Kidney (tissue), 13 donors: ENCODE measurements at regions not wholly inside any gene's neighbourhood (a gene's known extent, or its start where the extent isn't known, plus 50 kb on each side); places are given as distances from the start of the nearest gene placed in this dataset.

Source experiments
- DNase-seq, 5 donors: peaks; one replicate each; pipeline ENCODE4 v3.0.0-alpha.2; 2013 to 2020
- FAIRE-seq: peaks from 2 replicates; lab custom pipeline; 2012; peaks lifted over from hg19 to GRCh38; lab: Jason Lieb, UNC
- H3K27ac ChIP-seq, 2 donors: one replicate each; pipeline ENCODE4 v1.7.0; 2013; ENCODE audit warnings: low read depth in 2 of 2, low read length in 2 of 2, inconsistent platforms in 1 of 2
- H3K27me3 ChIP-seq: one replicate; pipeline ENCODE4 v1.7.1; 2013; ENCODE audit warnings: low read length, inconsistent platforms; ENCODE audit not compliant: control insufficient read depth, insufficient read depth
- H3K36me3 ChIP-seq, 3 donors: one replicate each; pipeline versions ENCODE4 v1.7.0 to v1.7.1; 2013; ENCODE audit warnings: low read length in 3 of 3, control low read depth in 1 of 3, inconsistent platforms in 1 of 3; ENCODE audit not compliant: insufficient read depth in 3 of 3, control insufficient read depth in 2 of 3
- H3K4me1 ChIP-seq, 3 donors: one replicate each; pipeline versions ENCODE4 v1.7.0 to v1.7.1; 2013; ENCODE audit warnings: low read length in 3 of 3, inconsistent platforms in 1 of 3, low read depth in 1 of 3; ENCODE audit not compliant: control insufficient read depth in 2 of 3, insufficient read depth in 2 of 3
- H3K4me3 ChIP-seq, 3 donors: one replicate each; pipeline versions ENCODE4 v1.7.0 to v1.8.1; 2013; ENCODE audit warnings: low read length in 3 of 3, control low read depth in 1 of 3, inconsistent platforms in 1 of 3
- H3K9ac ChIP-seq, 3 donors: one replicate each; pipeline versions ENCODE4 v1.7.0 to v1.7.1; 2013; ENCODE audit warnings: low read length in 3 of 3, control low read depth in 1 of 3, inconsistent platforms in 1 of 3
- H3K9me3 ChIP-seq, 3 donors: one replicate each; pipeline versions ENCODE4 v1.7.0 to v1.7.1; 2013; ENCODE audit warnings: low read length in 3 of 3, control low read depth in 1 of 3, inconsistent platforms in 1 of 3; ENCODE audit not compliant: control insufficient read depth in 2 of 3, insufficient read depth in 1 of 3
- CTCF ChIP-seq: IDR thresholded peaks from 3 replicates; pipeline ENCODE4 v1.5.1; 2012; ENCODE audit warnings: mild to moderate bottlenecking, moderate library complexity, borderline replicate concordance; ENCODE audit not compliant: insufficient read depth; ENCODE audit errors: extremely low read depth
- intact Hi-C: fragments of 100-400 bp; cut with DNase I; formaldehyde crosslinking; loops from one replicate; pipeline ENCODE4 v1.11.1; 2022
- donor health status: control.
- donor health status: control.
- donor health status: control.
- donor health status: control.
- donor health status: control.
- donor health status: DM: yes; HTN: yes; CAD: no.
- donor health status: Normal renal cell carcinoma (clear cell type).

- H3K4me1 ChIP-seq = no peaks in the 10 kb centered on the region
- no peak overlapping the region for H3K4me3 ChIP-seq
- no peak overlapping the region for H3K9ac ChIP-seq
- peaks cover 0 to 5% (median 0%) of the 10 kb centered on the region in 3 donors for H3K9me3 ChIP-seq
- H3K36me3 ChIP-seq = no peaks in the 10 kb centered on the region
- DNase-seq (peak in 2 of 5 donors; percentile 20 to 27), FAIRE-seq (no peak)
- H3K27ac ChIP-seq = no peak overlapping the region
- TF ChIP-seq CTCF = no peak
- intact Hi-C loops = no loop called here
- no peaks in the 10 kb centered on the region for H3K27me3 ChIP-seq
Observed at GRCh38 chr9:108786901-108787689, 68.7 kb downstream of the ACTL7B start.

DNA sequence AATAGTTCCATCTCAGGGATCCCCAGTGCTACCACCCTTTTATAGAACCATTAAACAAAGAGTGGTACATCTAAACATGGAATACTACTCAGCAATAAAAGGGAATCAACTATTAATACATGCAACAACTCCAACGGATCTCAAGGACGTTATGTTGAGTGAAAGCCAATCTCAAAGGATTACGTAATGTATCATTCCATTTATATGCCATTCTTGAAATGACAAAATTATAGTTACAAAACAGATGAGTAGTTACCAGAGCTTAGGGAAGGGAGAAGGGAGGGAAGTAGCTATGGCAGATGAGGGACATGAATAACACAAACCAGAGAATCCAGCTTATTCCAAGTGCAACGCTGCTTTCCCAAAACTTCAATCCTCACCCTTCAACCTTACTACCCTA lies 69.5 kb downstream of the ACTL7B start:
- H3K9ac ChIP-seq = no peak overlapping the region
- H3K4me3 ChIP-seq = no peak overlapping the region
- DNase-seq (no peak), FAIRE-seq (no peak)
- no peaks in the 10 kb centered on the region for H3K27me3 ChIP-seq
- no peak overlapping the region for H3K27ac ChIP-seq
- intact Hi-C loops = no loop called here
- no peak for TF ChIP-seq CTCF
- peaks cover 0 to 5% (median 0%) of the 10 kb centered on the region in 3 donors for H3K9me3 ChIP-seq
- no peaks in the 10 kb centered on the region for H3K36me3 ChIP-seq
- H3K4me1 ChIP-seq = no peaks in the 10 kb centered on the region

DNA sequence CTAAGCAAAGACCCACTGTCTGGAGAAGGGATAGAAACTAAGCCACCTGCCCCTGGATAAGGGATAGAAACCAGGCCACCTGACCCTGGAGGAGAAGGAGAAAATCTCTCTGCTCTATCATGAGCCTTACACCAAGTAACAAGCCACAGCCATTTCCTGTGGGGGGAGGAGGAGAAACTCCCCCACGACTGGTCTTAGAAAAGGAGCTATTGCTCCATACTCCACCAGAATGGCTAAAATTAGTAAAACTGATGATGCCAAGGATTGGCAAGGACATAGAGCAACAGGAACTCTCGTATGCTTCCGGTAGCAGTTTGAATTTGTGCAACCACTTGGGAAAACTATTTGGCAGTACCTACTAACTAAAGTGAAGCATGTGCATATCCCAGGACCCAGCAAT lies 70.8 kb downstream of the ACTL7B start:
- Histone ChIP-seq H3K36me3 (no peaks in the 10 kb centered on the region), H3K9me3 (no peaks in the 10 kb centered on the region), H3K4me3 (no peak overlapping the region), H3K27ac (no peak overlapping the region), H3K9ac (no peak overlapping the region), H3K4me1 (no peaks in the 10 kb centered on the region), H3K27me3 (no peaks in the 10 kb centered on the region)
- no peak for TF ChIP-seq CTCF
- FAIRE-seq (no peak), DNase-seq (no peak)
- intact Hi-C loops = no loop called here
